K562 (cell line): ENCODE measurements at regions not wholly inside any gene's neighbourhood (a gene's known extent, or its start where the extent isn't known, plus 50 kb on each side); places are given as distances from the start of the nearest gene placed in this dataset.

ENCODE experiments used
- ATAC-seq: fragments of 200-7000 bp; cut with Tn5 transposase; 3 replicates; pipeline ENCODE4 v1.9.1; 2020; ENCODE audit warnings: moderate library complexity
- BruUV-seq: library from RNA; stranded (reverse); fragments of 400-500 nt; replicated peaks from 2 replicates; lab custom pipeline; 2021; lab: Mats Ljungman, UMichigan
- CTCF ChIA-PET: fragments of 300-600 bp; formaldehyde crosslinking; extraction: SDS; loops from one replicate; lab custom pipeline; 2021; ENCODE audit warnings: low intra/inter-chr PET ratio; lab: Yijun Ruan, JAX
- POLR2A ChIA-PET: fragments of 300-600, 350-650 bp; sonication (Branson Sonifier 250); formaldehyde crosslinking; extraction: SDS; loops from one replicate; lab custom pipeline; 2021; ENCODE audit warnings: antibody characterized with exemption, inconsistent platforms; lab: Yijun Ruan, JAX
- DNase-seq, 4 experiments: peaks; one replicate each; pipeline versions ENCODE4 v3.0.0 to v3.0.0-alpha.2; 2011 to 2018; ENCODE audit warnings: low spot score in 3 of 4, mixed read lengths in 3 of 4; ENCODE audit errors: extremely low read depth in 1 of 4
- FAIRE-seq: peaks from 2 replicates; lab custom pipeline; 2011; peaks lifted over from hg19 to GRCh38; lab: Jason Lieb, UNC
- H2AFZ ChIP-seq: 2 replicates; pipeline ENCODE4 v1.6.0; 2011; ENCODE audit warnings: low read depth, low read length, control low read depth, inconsistent platforms
- H3K27ac ChIP-seq: fragments of 200-600 bp; 3 replicates; pipeline ENCODE4 v1.8.0; 2011; ENCODE audit warnings: low read depth, mild to moderate bottlenecking, control low read depth, inconsistent platforms, low read length, moderate library complexity, mixed read lengths; ENCODE audit errors: extremely low read depth
- H3K27me3 ChIP-seq, 2 experiments: fragments of 300-600 bp in 1 of 2; 2 replicates in 1 of 2; 3 replicates in 1 of 2; pipeline versions ENCODE4 v1.6.0 to v1.8.0; 2011; ENCODE audit warnings: inconsistent platforms in 2 of 2, low read length in 2 of 2, mild to moderate bottlenecking in 1 of 2, mixed read lengths in 1 of 2, moderate library complexity in 1 of 2; ENCODE audit not compliant: control insufficient read depth in 2 of 2, insufficient read depth in 2 of 2
- H3K36me3 ChIP-seq: fragments of 300-600 bp; 3 replicates; pipeline ENCODE4 v1.8.0; 2011; ENCODE audit warnings: mild to moderate bottlenecking, low read length, inconsistent platforms; ENCODE audit not compliant: control insufficient read depth, insufficient read depth
- H3K4me1 ChIP-seq, 2 experiments: fragments of 200-600 bp in 1 of 2; replicated peaks in 1 of 2; 2 replicates in 1 of 2; 3 replicates in 1 of 2; pipeline versions ENCODE4 v1.5.1 to v1.8.0; 2011; ENCODE audit warnings: inconsistent platforms in 2 of 2, low read length in 2 of 2, mild to moderate bottlenecking in 1 of 2, mixed read lengths in 1 of 2, moderate library complexity in 1 of 2; ENCODE audit not compliant: control insufficient read depth in 2 of 2, insufficient read depth in 2 of 2
- H3K4me2 ChIP-seq: 2 replicates; pipeline ENCODE4 v1.6.1; 2011; ENCODE audit warnings: low read length, control low read depth, inconsistent platforms, mixed read lengths; ENCODE audit not compliant: insufficient read depth
- H3K4me3 ChIP-seq: fragments of 200-600 bp; sonication (generic), shearing (Covaris generic); 2 replicates; pipeline ENCODE4 v1.5.1; 2016; ENCODE audit warnings: control low read depth, inconsistent platforms
- H3K79me2 ChIP-seq: fragments of 200-600 bp; 3 replicates; pipeline ENCODE4 v1.8.0; 2011; ENCODE audit warnings: low read length, inconsistent platforms; ENCODE audit not compliant: control insufficient read depth, insufficient read depth
- H3K9ac ChIP-seq, 2 experiments: 2 replicates each; pipeline versions ENCODE4 v1.6.0 to v1.6.1; 2011; ENCODE audit warnings: low read depth in 2 of 2, low read length in 2 of 2, control low read depth in 1 of 2, inconsistent platforms in 1 of 2, mild to moderate bottlenecking in 1 of 2, mixed read lengths in 1 of 2; ENCODE audit not compliant: insufficient read depth in 1 of 2
- H3K9me1 ChIP-seq: one replicate; pipeline ENCODE4 v1.6.0; 2011; ENCODE audit warnings: inconsistent platforms, mild to moderate bottlenecking, low read length, moderate library complexity; ENCODE audit not compliant: control insufficient read depth, insufficient read depth
- H3K9me3 ChIP-seq: replicated peaks from 2 replicates; pipeline ENCODE4 v1.5.1; 2011; ENCODE audit warnings: low read depth, low read length, inconsistent platforms; ENCODE audit not compliant: control insufficient read depth, insufficient read depth
- H4K20me1 ChIP-seq: replicated peaks from 2 replicates; pipeline ENCODE4 v1.6.1; 2011; ENCODE audit warnings: low read length, inconsistent platforms, mixed read lengths; ENCODE audit not compliant: control insufficient read depth, insufficient read depth
- CSDE1 ChIP-seq, 2 experiments: fragments of 450-650 bp; IDR thresholded peaks; 2 replicates each; pipeline ENCODE4 v1.6.1; 2016; ENCODE audit warnings: mild to moderate bottlenecking in 1 of 2
- ELF4 ChIP-seq: fragments of 450-650 bp; formaldehyde crosslinking; IDR thresholded peaks from 2 replicates; pipeline ENCODE4 v1.4.0; 2022; ENCODE audit warnings: missing genetic modification characterization
- ESRRB ChIP-seq: fragments of 250-450 bp; sonication (Bioruptor Pico); IDR thresholded peaks from 2 replicates; pipeline ENCODE4 v1.5.0; 2020; ENCODE audit warnings: mild to moderate bottlenecking, moderate library complexity, borderline replicate concordance
- ETS2 ChIP-seq: IDR thresholded peaks from 2 replicates; pipeline ENCODE4 v1.6.1; 2016; ENCODE audit warnings: borderline replicate concordance, missing genetic modification characterization, mild to moderate bottlenecking, moderate library complexity, missing compliant biosample characterization; ENCODE audit not compliant: poor library complexity, severe bottlenecking
- FOXK2 ChIP-seq, 2 experiments: fragments of 450-650 bp; IDR thresholded peaks in 1 of 2; conservative IDR thresholded peaks in 1 of 2; 2 replicates each; pipeline ENCODE4 v1.6.1; 2016; ENCODE audit warnings: low read depth in 2 of 2, mild to moderate bottlenecking in 1 of 2
- HDGF ChIP-seq: fragments of 450-650 bp; IDR thresholded peaks from 2 replicates; pipeline ENCODE4 v1.6.1; 2016
- KLF1 ChIP-seq: fragments of 450-650 bp; IDR thresholded peaks from 2 replicates; pipeline ENCODE4 v1.6.1; 2016; ENCODE audit warnings: missing genetic modification characterization, missing compliant biosample characterization
- MEIS2 ChIP-seq: fragments of 450-650 bp; IDR thresholded peaks from 2 replicates; pipeline ENCODE4 v1.6.1; 2014; ENCODE audit warnings: mild to moderate bottlenecking; ENCODE audit not compliant: partially characterized antibody
- NR4A1 ChIP-seq, 2 experiments: fragments of 250-450 bp in 1 of 2; fragments of 450-650 bp in 1 of 2; sonication (Bioruptor Pico) in 1 of 2; IDR thresholded peaks; 2 replicates each; pipeline versions ENCODE4 v1.4.0 to v1.6.1; 2016 to 2020; ENCODE audit warnings: mild to moderate bottlenecking in 2 of 2, missing compliant biosample characterization in 1 of 2, missing genetic modification characterization in 1 of 2, moderate library complexity in 1 of 2
- PHF20 ChIP-seq: fragments of 450-650 bp; IDR thresholded peaks from 2 replicates; pipeline ENCODE4 v1.6.1; 2018; ENCODE audit not compliant: partially characterized antibody
- PURB ChIP-seq: sonication (generic); formaldehyde crosslinking; IDR thresholded peaks from 2 replicates; pipeline ENCODE4 v1.9.0; 2021; ENCODE audit warnings: low read depth, mild to moderate bottlenecking, missing genetic modification reagents
- SRSF7 ChIP-seq: fragments of 200-400 bp; formaldehyde crosslinking; optimal IDR thresholded peaks from 2 replicates; pipeline ENCODE3; 2017; ENCODE audit warnings: mild to moderate bottlenecking, low read depth, low read length
- TAL1 ChIP-seq: fragments of 450-650 bp; IDR thresholded peaks from 2 replicates; pipeline ENCODE4 v1.6.1; 2016; ENCODE audit warnings: mild to moderate bottlenecking
- TCF3 ChIP-seq: sonication (generic); formaldehyde crosslinking; IDR thresholded peaks from 2 replicates; pipeline ENCODE4 v1.4.0; 2020; ENCODE audit warnings: mild to moderate bottlenecking, missing genetic modification reagents
- ZFP1 ChIP-seq: fragments of 450-650 bp; formaldehyde crosslinking; IDR thresholded peaks from 2 replicates; pipeline ENCODE4 v1.4.0; 2020; ENCODE audit warnings: mild to moderate bottlenecking, mixed read lengths
- ZFP91 ChIP-seq: sonication (generic); formaldehyde crosslinking; IDR thresholded peaks from 2 replicates; pipeline ENCODE4 v1.8.0; 2022; ENCODE audit warnings: mild to moderate bottlenecking, missing genetic modification reagents
- ZNF143 ChIP-seq: sonication (generic); formaldehyde crosslinking; IDR thresholded peaks from 2 replicates; pipeline ENCODE4 v1.9.0; 2022; ENCODE audit warnings: mild to moderate bottlenecking, missing genetic modification reagents
- ZNF395 ChIP-seq: fragments of 200-800 bp; sonication (Bioruptor generic); IDR thresholded peaks from 2 replicates; pipeline ENCODE4 v1.6.1; 2017; ENCODE audit warnings: missing genetic modification characterization, missing compliant biosample characterization
- ZNF449 ChIP-seq: fragments of 250-450 bp; sonication (Bioruptor Pico); IDR thresholded peaks from 2 replicates; pipeline ENCODE4 v1.8.0; 2022; ENCODE audit warnings: moderate library complexity, mild to moderate bottlenecking, inconsistent platforms
- ZNF655 ChIP-seq: fragments of 250-450 bp; sonication (Bioruptor Pico); IDR thresholded peaks from 2 replicates; pipeline ENCODE4 v1.5.0; 2021
- WGBS: fragments of 100-300 bp; shearing (Covaris generic); methylation state at CpG from one replicate; pipeline ENCODE4 v1.1.6; 2016; ENCODE audit warnings: low coverage, mixed read lengths; ENCODE audit not compliant: insufficient coverage; ENCODE audit errors: missing lambda C conversion rate; 5-methylcytosine and 5-hydroxymethylcytosine counted together
- in situ Hi-C: fragments of 300-500 bp; cut with MboI; formaldehyde crosslinking; loops from 4 replicates; pipeline ENCODE4 v1.15.0; 2018; ENCODE audit warnings: inconsistent platforms, mixed read lengths
- intact Hi-C: fragments of 100-400 bp; cut with micrococcal nuclease; formaldehyde crosslinking; loops from 2 replicates; pipeline ENCODE4 v1.14.2; 2022

GRCh38 chr14:47959740-47960139 is 284.3 kb upstream of the MDGA2 start:
- POLR2A ChIA-PET: no interaction called here
- no peak overlapping the region for H3K9ac ChIP-seq
- BruUV-seq: no TSS peak
- no peak for ATAC-seq
- no peaks in the 10 kb centered on the region for H3K79me2 ChIP-seq
- 4% methylated on average over 2 of the region's 2 CpGs for WGBS
- no peaks in the 10 kb centered on the region for H4K20me1 ChIP-seq
- in situ Hi-C loops: no loop called here
- H3K4me3 ChIP-seq: no peak overlapping the region
- intact Hi-C loops: no loop called here
- no peak for DNase-seq
- no peaks in the 10 kb centered on the region for H3K4me1 ChIP-seq
- no peaks in the 10 kb centered on the region for H3K36me3 ChIP-seq
- no peak overlapping the region for H3K27ac ChIP-seq
- no peak overlapping the region for H2AFZ ChIP-seq
- no peaks in the 10 kb centered on the region for H3K9me3 ChIP-seq
- TF ChIP-seq ZNF143 (no peak), KLF1 (no peak), PHF20 (no peak), PURB (CRISPR knock-in tag) (no peak), ZNF449 (CRISPR knock-in tag) (no peak), ZFP1 (CRISPR knock-in tag) (no peak), TAL1 (no peak), TCF3 (CRISPR knock-in tag) (no peak), MEIS2 (no peak), ELF4 (no peak), NR4A1 (CRISPR knock-in tag; IDR thresholded peaks at IDR 0.05) (no peak), NR4A1 (tag; IDR thresholded peaks at IDR 0.05) (no peak), HDGF (no peak), FOXK2 (conservative IDR thresholded peaks at IDR 0.05 in 1 of 2, IDR thresholded peaks at IDR 0.05 in 1 of 2; ENCODE audit: low read depth in 2 of 2) (no peak), ZFP91 (CRISPR knock-in tag) (no peak), ESRRB (CRISPR knock-in tag) (no peak), ZNF655 (no peak), SRSF7 (no peak), ZNF395 (no peak), CSDE1 (IDR thresholded peaks at IDR 0.05) (no peak), ETS2 (no peak)
- no peak overlapping the region for H3K4me2 ChIP-seq
- H3K9me1 ChIP-seq: no peaks in the 10 kb centered on the region
- H3K27me3 ChIP-seq: no peaks in the 10 kb centered on the region
- FAIRE-seq: no peak
- CTCF ChIA-PET: no interaction called here
